ENCODE measurements at regions not wholly inside any gene's neighbourhood (a gene's known extent, or its start where the extent isn't known, plus 50 kb on each side); places are given as distances from the start of the nearest gene placed in this dataset.
"Not testable (repeated sequence)": the region's sequence is repeated elsewhere in the genome, so short reads cannot be mapped to it uniquely, and the experiment has no call there.

DNA sequence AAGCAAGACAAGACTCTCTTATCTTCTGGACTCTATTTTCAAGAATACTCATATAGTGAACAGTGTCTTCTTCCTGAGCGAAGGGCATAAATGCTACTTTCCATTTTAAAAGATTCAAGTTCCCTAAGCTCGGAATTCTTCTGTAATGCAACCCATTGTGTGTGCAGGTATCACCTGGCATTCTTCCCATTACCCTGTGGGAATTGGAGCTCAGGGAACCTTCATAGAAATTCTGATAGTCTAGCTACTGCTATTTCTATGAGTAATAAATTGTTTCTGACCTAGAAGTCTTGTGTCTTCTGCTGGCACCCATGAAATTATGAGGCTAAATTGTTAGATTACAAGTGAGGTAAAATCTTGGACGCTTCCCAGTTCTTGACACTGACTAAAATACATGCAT lies 324.1 kb upstream of the DIPK2B start:
- no peak for DNase-seq

GRCh38 chrX:45524296-45524695 lies 323.6 kb upstream of the DIPK2B start:
- DNase-seq: no peak

DNA sequence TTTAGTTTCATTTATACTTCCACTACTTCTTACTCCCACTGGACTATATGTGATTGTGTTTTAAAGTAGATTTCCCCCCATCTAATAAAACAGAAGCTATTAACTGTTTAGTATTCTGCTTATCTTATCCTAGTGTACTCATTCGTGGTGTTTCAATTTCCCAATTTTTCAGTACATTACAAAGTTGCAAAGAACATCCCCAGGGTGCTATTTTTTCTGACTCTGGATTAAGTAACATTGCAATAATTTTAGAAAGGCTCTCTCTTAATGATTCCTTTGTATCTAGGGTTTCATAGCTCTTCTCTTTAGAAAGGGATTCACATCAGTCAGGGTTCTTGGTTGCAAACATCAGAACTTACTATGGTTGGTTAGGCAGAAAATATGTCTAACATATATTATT lies 317.9 kb upstream of the DIPK2B start:
- DNase-seq: no peak

- DNase-seq: no peak
Measured at GRCh38 chrX:45517090-45517973, 316.7 kb upstream of the DIPK2B start.

DNA sequence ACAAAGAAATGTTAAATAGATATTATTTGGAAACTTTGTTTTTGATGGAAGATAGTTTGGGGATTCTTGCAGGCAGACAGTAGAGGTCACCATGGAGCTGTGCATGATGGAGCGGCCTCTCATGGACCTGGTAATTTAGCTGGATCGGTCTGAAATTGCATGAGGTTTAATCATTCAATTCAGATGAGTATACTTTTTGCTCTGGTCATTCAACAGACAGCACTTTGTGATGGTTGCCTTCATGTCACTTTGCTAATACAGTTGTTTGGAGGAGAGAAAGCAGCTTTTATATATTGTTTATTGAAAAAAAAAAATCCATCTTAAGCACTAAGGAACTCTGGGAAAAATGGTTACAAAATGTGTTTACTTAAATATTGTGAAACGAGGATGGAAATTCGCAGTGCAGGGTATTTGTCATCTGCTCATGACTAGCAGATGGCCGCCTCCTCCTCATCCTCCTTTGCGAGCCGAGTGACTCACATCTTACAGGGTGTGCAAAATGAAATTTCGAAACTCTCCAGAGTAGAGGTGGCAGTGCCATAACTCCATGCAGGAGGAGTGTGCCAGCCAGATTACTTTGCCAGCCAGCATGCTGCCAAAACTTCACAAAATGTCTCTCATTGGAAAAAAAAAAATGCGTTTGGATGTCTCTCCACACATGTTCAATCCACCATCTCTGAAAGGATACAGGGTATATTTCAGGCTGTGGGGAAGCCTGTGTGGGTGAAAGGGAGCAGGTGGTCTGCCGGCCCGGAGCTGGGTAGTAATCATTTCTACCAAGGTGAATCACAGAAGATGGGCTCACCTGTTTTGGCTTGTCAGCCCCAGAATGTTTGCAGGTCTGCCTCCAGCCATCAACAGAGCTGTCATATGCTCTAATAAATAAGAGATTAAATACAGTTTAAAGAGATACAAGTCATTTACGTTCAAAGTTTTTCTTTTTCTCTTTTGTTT lies 314.9 kb upstream of the DIPK2B start:
- DNase-seq: peak; percentile 3

- no peak for DNase-seq
Measured at GRCh38 chrX:45513042-45513441, 312.4 kb upstream of the DIPK2B start.

- no peak for DNase-seq
Measured at GRCh38 chrX:45508454-45508853, 307.8 kb upstream of the DIPK2B start.

DNA sequence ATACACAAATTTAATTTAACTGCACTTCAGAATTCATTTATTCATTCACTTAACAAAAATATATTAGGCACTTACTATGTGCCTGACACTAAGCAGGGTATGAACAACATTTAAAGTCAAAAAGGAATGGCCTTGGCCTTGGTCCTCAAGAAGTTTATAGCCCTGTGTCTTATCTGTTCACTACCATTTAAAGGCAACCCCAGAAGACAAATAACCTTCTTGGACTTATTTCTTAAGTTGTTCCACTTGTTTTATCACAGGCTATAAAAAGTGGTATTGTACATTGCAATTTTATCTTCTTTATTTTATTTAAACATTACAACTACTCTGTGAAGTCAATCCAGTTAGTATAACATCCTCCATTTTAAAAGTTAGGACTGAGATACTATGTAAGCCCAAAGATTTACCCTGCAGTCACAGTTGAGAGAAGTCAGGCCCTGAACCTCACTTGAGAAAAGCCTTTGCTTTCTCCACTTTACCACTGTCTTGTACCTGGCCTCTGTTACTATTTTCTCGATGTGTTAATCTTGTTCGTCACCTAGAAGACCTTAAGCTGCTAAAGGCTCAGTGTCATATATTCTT lies 305.6 kb upstream of the DIPK2B start:
- no peak for DNase-seq

GRCh38 chrX:45505214-45505613 lies 304.5 kb upstream of the DIPK2B start:
- no peak for DNase-seq

GRCh38 chrX:45503787-45504362 lies 303.2 kb upstream of the DIPK2B start:
- not testable (repeated sequence) for DNase-seq

- no peak for DNase-seq
Measured at GRCh38 chrX:45502396-45502795, 301.7 kb upstream of the DIPK2B start.

DNA sequence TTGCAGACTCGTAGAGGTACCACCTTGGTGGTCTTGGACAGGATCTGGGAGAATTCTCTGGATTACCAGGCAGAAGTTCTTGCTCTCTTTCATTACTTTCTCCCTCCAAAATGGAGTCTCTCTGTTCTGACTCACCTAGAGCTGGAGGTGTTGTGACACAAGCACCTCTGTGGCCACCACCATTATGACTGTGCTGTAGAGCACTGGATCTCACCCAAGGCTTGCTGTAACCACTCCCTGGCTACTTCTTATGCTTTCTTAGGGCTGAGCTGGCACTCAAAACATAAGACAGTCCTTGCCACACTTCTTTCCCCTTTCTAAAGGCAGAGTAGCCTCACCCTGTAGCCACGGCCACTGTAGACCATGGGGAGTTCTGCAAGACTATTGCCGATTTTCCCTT lies 296.6 kb upstream of the DIPK2B start:
- DNase-seq: no peak

GRCh38 chrX:45485719-45486118 lies 285.0 kb upstream of the DIPK2B start:
- DNase-seq: no peak

GRCh38 chrX:45479835-45480422 lies 279.3 kb upstream of the DIPK2B start:
- no peak for DNase-seq

- no peak for DNase-seq
Measured at GRCh38 chrX:45479196-45479834, 278.6 kb upstream of the DIPK2B start.

- DNase-seq: no peak
Measured at GRCh38 chrX:45472968-45473367, 272.3 kb upstream of the DIPK2B start.

DNA sequence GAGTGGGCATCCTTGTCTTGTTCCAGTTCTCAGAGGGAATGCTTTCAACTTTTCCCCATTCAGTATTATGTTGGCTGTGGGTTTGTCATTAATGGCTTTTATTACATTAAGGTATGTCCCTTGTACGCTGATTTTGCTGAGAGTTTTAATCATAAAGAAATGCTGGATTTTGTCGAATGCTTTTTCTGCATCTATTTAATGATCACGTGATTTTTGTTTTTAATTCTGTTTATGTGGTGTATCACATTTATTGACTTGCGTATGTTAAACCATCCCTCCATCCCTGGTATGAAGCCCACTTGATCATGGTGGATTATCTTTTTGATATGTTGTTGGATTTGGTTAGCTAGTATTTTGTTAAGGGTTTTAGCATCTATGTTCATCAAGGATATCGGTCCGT lies 266.9 kb upstream of the DIPK2B start:
- DNase-seq: not testable (repeated sequence)

GRCh38 chrX:45455732-45456131 lies 255.1 kb upstream of the DIPK2B start:
- not testable (repeated sequence) for DNase-seq

GRCh38 chrX:45454290-45454689 lies 253.6 kb upstream of the DIPK2B start:
- no peak for DNase-seq

DNA sequence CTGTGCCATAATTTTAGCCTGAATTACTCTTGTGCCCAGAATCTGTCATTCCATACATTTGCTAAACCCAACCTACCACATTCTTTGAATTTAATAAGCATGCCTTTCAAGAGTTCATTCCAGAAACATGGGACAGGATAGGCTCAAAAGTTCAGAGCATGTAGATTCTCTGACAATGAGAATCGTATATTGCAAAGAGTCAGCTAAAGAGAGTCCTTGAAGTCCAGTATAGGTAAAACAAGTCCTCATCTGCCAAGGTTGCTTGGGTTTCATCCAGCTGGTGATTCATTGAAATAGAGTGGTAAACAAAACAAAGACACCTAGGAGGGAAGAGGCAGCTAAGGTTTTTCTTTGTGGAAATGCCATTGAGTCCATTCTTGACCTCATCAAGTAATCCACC lies 249.3 kb upstream of the DIPK2B start:
- DNase-seq: no peak

- DNase-seq: no peak
Measured at GRCh38 chrX:45447995-45448394, 247.3 kb upstream of the DIPK2B start.

- no peak for DNase-seq
Measured at GRCh38 chrX:45447331-45447730, 246.7 kb upstream of the DIPK2B start.

Data from GOT3 (cell line).